ENCODE measurements at regions not wholly inside any gene's neighbourhood (a gene's known extent, or its start where the extent isn't known, plus 50 kb on each side); places are given as distances from the start of the nearest gene placed in this dataset.

GRCh38 chr7:35523292-35523691 is 171.6 kb downstream of the HERPUD2 start:
- no peak for TF ChIP-seq TEAD4 (IDR thresholded peaks at IDR 0.05)
- no peak for TF ChIP-seq REST (IDR thresholded peaks at IDR 0.05; ENCODE audit: low read depth)
- no peak for TF ChIP-seq TCF12 (IDR thresholded peaks at IDR 0.05; ENCODE audit: low read depth)
- TF ChIP-seq FOXM1 (IDR thresholded peaks at IDR 0.05; ENCODE audit: borderline replicate concordance, low read depth), result no peak
- TF ChIP-seq CREB1 (IDR thresholded peaks at IDR 0.05; ENCODE audit: low read depth), result no peak
- no peak for TF ChIP-seq TAF1 (IDR thresholded peaks at IDR 0.05; ENCODE audit: low read depth)
- TF ChIP-seq ZBTB7A (IDR thresholded peaks at IDR 0.05; ENCODE audit: low read depth), result no peak
- no peak for TF ChIP-seq CEBPB (IDR thresholded peaks at IDR 0.05)
- no peak for TF ChIP-seq USF1 (IDR thresholded peaks at IDR 0.05)
- TF ChIP-seq MAX (IDR thresholded peaks at IDR 0.05), result no peak
- no peak for TF ChIP-seq YY1 (IDR thresholded peaks at IDR 0.05; ENCODE audit: low read depth)
- TF ChIP-seq EGR1 (IDR thresholded peaks at IDR 0.05), result no peak
- TF ChIP-seq EP300 (IDR thresholded peaks at IDR 0.05; ENCODE audit: borderline replicate concordance), result no peak
- no peak for TF ChIP-seq RAD21 (IDR thresholded peaks at IDR 0.05; ENCODE audit: low read depth)
- TF ChIP-seq NFIC (IDR thresholded peaks at IDR 0.05), result no peak

GRCh38 chr7:35522697-35523096 is 172.2 kb downstream of the HERPUD2 start:
- TF ChIP-seq TAF1 (IDR thresholded peaks at IDR 0.05; ENCODE audit: low read depth) (no peak), YY1 (IDR thresholded peaks at IDR 0.05; ENCODE audit: low read depth) (no peak), CEBPB (IDR thresholded peaks at IDR 0.05) (no peak), USF1 (IDR thresholded peaks at IDR 0.05) (no peak), EGR1 (IDR thresholded peaks at IDR 0.05) (no peak), TEAD4 (IDR thresholded peaks at IDR 0.05) (no peak)

- TF ChIP-seq ZBTB7A (IDR thresholded peaks at IDR 0.05; ENCODE audit: low read depth) (no peak), USF1 (IDR thresholded peaks at IDR 0.05) (no peak), MAX (IDR thresholded peaks at IDR 0.05) (no peak), TCF12 (IDR thresholded peaks at IDR 0.05; ENCODE audit: low read depth) (no peak)
Observed at GRCh38 chr7:35521941-35522340, 173.0 kb downstream of the HERPUD2 start.

GRCh38 chr7:35520810-35521625 is 173.9 kb downstream of the HERPUD2 start:
- no peak for TF ChIP-seq TAF1 (IDR thresholded peaks at IDR 0.05; ENCODE audit: low read depth)
- no peak for TF ChIP-seq CEBPB (IDR thresholded peaks at IDR 0.05)

- TF ChIP-seq EGR1 (IDR thresholded peaks at IDR 0.05) (no peak), NFIC (IDR thresholded peaks at IDR 0.05) (peak; percentile 54), CEBPB (IDR thresholded peaks at IDR 0.05) (no peak), RAD21 (IDR thresholded peaks at IDR 0.05; ENCODE audit: low read depth) (peak; percentile 90), YY1 (IDR thresholded peaks at IDR 0.05; ENCODE audit: low read depth) (no peak), MAX (IDR thresholded peaks at IDR 0.05) (no peak), REST (IDR thresholded peaks at IDR 0.05; ENCODE audit: low read depth) (no peak), FOXM1 (IDR thresholded peaks at IDR 0.05; ENCODE audit: borderline replicate concordance, low read depth) (no peak), EP300 (IDR thresholded peaks at IDR 0.05; ENCODE audit: borderline replicate concordance) (no peak), ZBTB7A (IDR thresholded peaks at IDR 0.05; ENCODE audit: low read depth) (no peak), CREB1 (IDR thresholded peaks at IDR 0.05; ENCODE audit: low read depth) (no peak), TAF1 (IDR thresholded peaks at IDR 0.05; ENCODE audit: low read depth) (no peak), TCF12 (IDR thresholded peaks at IDR 0.05; ENCODE audit: low read depth) (no peak), USF1 (IDR thresholded peaks at IDR 0.05) (no peak), TEAD4 (IDR thresholded peaks at IDR 0.05) (no peak)
Observed at GRCh38 chr7:35519971-35520809, 174.7 kb downstream of the HERPUD2 start.
